ENCODE measurements at regions not wholly inside any gene's neighbourhood (a gene's known extent, or its start where the extent isn't known, plus 50 kb on each side); places are given as distances from the start of the nearest gene placed in this dataset.

GRCh38 chr18:51383711-51384110, 186.2 kb upstream of the MEX3C start:
- Histone ChIP-seq H3K79me2 (ENCODE audit: insufficient read depth, low read length) (no peaks in the 10 kb centered on the region), H3K79me1 (ENCODE audit: insufficient read depth, low read depth, low read length, poor library complexity, severe bottlenecking) (no peaks in the 10 kb centered on the region), H3K4me1 (ENCODE audit: insufficient read depth, low read length) (no peaks in the 10 kb centered on the region), H3K9me3 (ENCODE audit: control insufficient read depth, low read depth, low read length) (no peaks in the 10 kb centered on the region), H4K5ac (ENCODE audit: insufficient read length, low read depth, low read length) (no peak overlapping the region), H3K18ac (ENCODE audit: insufficient read length, low read depth, low read length) (no peak overlapping the region), H4K20me1 (ENCODE audit: control insufficient read depth, insufficient read depth, insufficient read length) (no peaks in the 10 kb centered on the region), H2BK15ac (ENCODE audit: low read depth, low read length) (no peak overlapping the region), H2BK20ac (ENCODE audit: low read depth, low read length, poor library complexity, severe bottlenecking) (no peak overlapping the region), H3K23ac (ENCODE audit: insufficient read length, low read depth, low read length) (no peak overlapping the region), H3K9ac (ENCODE audit: extremely low read depth, insufficient read length, low read length) (no peak overlapping the region), H2BK120ac (ENCODE audit: low read depth, low read length, poor library complexity, severe bottlenecking) (no peak overlapping the region), H2AK5ac (ENCODE audit: insufficient read length, low read length) (no peak overlapping the region), H2BK12ac (ENCODE audit: insufficient read length, low read depth, low read length) (no peak overlapping the region), H3K14ac (ENCODE audit: insufficient read depth, low read length) (no peak overlapping the region), H2BK5ac (ENCODE audit: insufficient read length, low read length) (no peak overlapping the region), H3K27me3 (ENCODE audit: insufficient read depth, low read length) (no peaks in the 10 kb centered on the region; the same call in 1 of the 2 replicates), H4K8ac (replicated peaks; ENCODE audit: insufficient read length, low read depth, low read length) (no peak overlapping the region), H3K4me2 (ENCODE audit: insufficient read depth, insufficient read length, low read length) (no peak overlapping the region), H3K4ac (ENCODE audit: low read depth, low read length) (no peak overlapping the region), H4K91ac (ENCODE audit: insufficient read length, low read depth, low read length) (no peak overlapping the region), H3K27ac (ENCODE audit: insufficient read length, low read depth, low read length) (no peak overlapping the region), H3T11ph (ENCODE audit: low read length) (no peak overlapping the region), H3K23me2 (ENCODE audit: insufficient read length, low read depth, low read length, poor library complexity, severe bottlenecking) (no peaks in the 10 kb centered on the region), H2AFZ (ENCODE audit: low read length) (no peak overlapping the region), H3K56ac (ENCODE audit: insufficient read length, low read depth, low read length) (no peak overlapping the region)
- WGBS (ENCODE audit: extremely low coverage, insufficient read length, low lambda C conversion rate): no CpG with 5 or more reads among the region's 1 CpG
- no peak for DNase-seq
- H3K4me1 Mint-ChIP-seq: peaks cover 10 to 12% of the 10 kb centered on the region in 2 experiments
- no peaks in the 10 kb centered on the region for H3K27me3 Mint-ChIP-seq (ENCODE audit: low read depth)
- no peak overlapping the region for H3K4me3 Mint-ChIP-seq
- H3K36me3 Mint-ChIP-seq (ENCODE audit: insufficient read depth in 1 of 3, low read depth in 3 of 3): no peaks in the 10 kb centered on the region
- H3K27ac Mint-ChIP-seq: no peak overlapping the region
- no peak for TF ChIP-seq CTCF (conservative IDR thresholded peaks at IDR 0.05)
- no peaks in the 10 kb centered on the region for H3K9me3 Mint-ChIP-seq
